HUES48 (cell line): ENCODE measurements at regions not wholly inside any gene's neighbourhood (a gene's known extent, or its start where the extent isn't known, plus 50 kb on each side); places are given as distances from the start of the nearest gene placed in this dataset.
"Not testable (repeated sequence)": the region's sequence is repeated elsewhere in the genome, so short reads cannot be mapped to it uniquely, and the experiment has no call there.

Source experiments
- H3K27ac ChIP-seq: one replicate; pipeline ENCODE4 v1.7.0; 2013; ENCODE audit warnings: low read depth, low read length, inconsistent platforms
- H3K27me3 ChIP-seq: 2 replicates; pipeline ENCODE4 v1.6.1; 2013; ENCODE audit warnings: mild to moderate bottlenecking, low read length; ENCODE audit not compliant: control insufficient read depth, insufficient read depth
- H3K36me3 ChIP-seq: 2 replicates; pipeline ENCODE4 v1.6.1; 2013; ENCODE audit warnings: low read length; ENCODE audit not compliant: control insufficient read depth, insufficient read depth
- H3K4me1 ChIP-seq: 2 replicates; pipeline ENCODE4 v1.6.1; 2013; ENCODE audit warnings: mild to moderate bottlenecking, low read length; ENCODE audit not compliant: control insufficient read depth, insufficient read depth
- H3K4me3 ChIP-seq: 2 replicates; pipeline ENCODE4 v1.5.1; 2013; ENCODE audit warnings: mild to moderate bottlenecking, low read depth, low read length
- H3K9ac ChIP-seq: 2 replicates; pipeline ENCODE4 v1.6.1; 2013; ENCODE audit warnings: mild to moderate bottlenecking, low read depth, low read length, moderate library complexity
- H3K9me3 ChIP-seq: 2 replicates; pipeline ENCODE4 v1.6.1; 2013; ENCODE audit warnings: low read length; ENCODE audit not compliant: control insufficient read depth, insufficient read depth

- Histone ChIP-seq H3K27ac (peak overlapping the region; percentile 23), H3K36me3 (no peaks in the 10 kb centered on the region), H3K4me3 (no peak overlapping the region), H3K27me3 (no peaks in the 10 kb centered on the region), H3K9ac (no peak overlapping the region), H3K4me1 (no peaks in the 10 kb centered on the region), H3K9me3 (no peaks in the 10 kb centered on the region)
Measured at GRCh38 chr2:105510761-105511528, 112.1 kb upstream of the FHL2 start.

GRCh38 chr2:105509269-105510086 lies 110.6 kb upstream of the FHL2 start:
- Histone ChIP-seq H3K9me3 (no peaks in the 10 kb centered on the region), H3K4me3 (no peak overlapping the region), H3K9ac (no peak overlapping the region), H3K27me3 (no peaks in the 10 kb centered on the region), H3K4me1 (no peaks in the 10 kb centered on the region), H3K27ac (no peak overlapping the region), H3K36me3 (no peaks in the 10 kb centered on the region)

GRCh38 chr2:105506860-105507259 lies 108.0 kb upstream of the FHL2 start:
- not testable (repeated sequence) for H3K9ac ChIP-seq, H3K9me3 ChIP-seq, H3K4me1 ChIP-seq, H3K27ac ChIP-seq, H3K27me3 ChIP-seq, H3K4me3 ChIP-seq, H3K36me3 ChIP-seq

- peaks cover 10% of the 10 kb centered on the region for H3K4me1 ChIP-seq
- H3K27me3 ChIP-seq: no peaks in the 10 kb centered on the region
- H3K9ac ChIP-seq: no peak overlapping the region
- H3K4me3 ChIP-seq: no peak overlapping the region
- H3K36me3 ChIP-seq: no peaks in the 10 kb centered on the region
- no peak overlapping the region for H3K27ac ChIP-seq
- no peaks in the 10 kb centered on the region for H3K9me3 ChIP-seq
Measured at GRCh38 chr2:105504459-105504858, 105.6 kb upstream of the FHL2 start.

- Histone ChIP-seq H3K27me3 (no peaks in the 10 kb centered on the region), H3K4me1 (peaks cover 10% of the 10 kb centered on the region), H3K9me3 (no peaks in the 10 kb centered on the region), H3K27ac (no peak overlapping the region), H3K4me3 (no peak overlapping the region), H3K36me3 (no peaks in the 10 kb centered on the region), H3K9ac (no peak overlapping the region)
Measured at GRCh38 chr2:105502625-105503334, 103.9 kb upstream of the FHL2 start.

GRCh38 chr2:105498281-105498846 lies 99.5 kb upstream of the FHL2 start:
- H3K4me1 ChIP-seq: peaks cover 7% of the 10 kb centered on the region
- H3K36me3 ChIP-seq: no peaks in the 10 kb centered on the region
- H3K4me3 ChIP-seq: no peak overlapping the region
- H3K9me3 ChIP-seq: no peaks in the 10 kb centered on the region
- H3K9ac ChIP-seq: no peak overlapping the region
- no peak overlapping the region for H3K27ac ChIP-seq
- no peaks in the 10 kb centered on the region for H3K27me3 ChIP-seq

- Histone ChIP-seq H3K27me3 (no peaks in the 10 kb centered on the region), H3K9ac (no peak overlapping the region), H3K4me3 (no peak overlapping the region), H3K4me1 (no peaks in the 10 kb centered on the region), H3K27ac (no peak overlapping the region), H3K36me3 (no peaks in the 10 kb centered on the region), H3K9me3 (peaks cover 8% of the 10 kb centered on the region; the same call in 1 of the 2 replicates)
Measured at GRCh38 chr2:105497094-105497493, 98.2 kb upstream of the FHL2 start.

GRCh38 chr2:105496271-105496670 lies 97.4 kb upstream of the FHL2 start:
- no peaks in the 10 kb centered on the region for H3K4me1 ChIP-seq
- no peak overlapping the region for H3K9ac ChIP-seq
- H3K9me3 ChIP-seq: peaks cover 8% of the 10 kb centered on the region; the same call in 1 of the 2 replicates

GRCh38 chr2:105494683-105495425 lies 96.0 kb upstream of the FHL2 start:
- H3K27ac ChIP-seq: no peak overlapping the region
- H3K9ac ChIP-seq: no peak overlapping the region
- no peaks in the 10 kb centered on the region for H3K27me3 ChIP-seq

More at GRCh38 chr2:105496271-105496670, 97.4 kb upstream of the FHL2 start:
- Histone ChIP-seq H3K27me3 (no peaks in the 10 kb centered on the region), H3K4me3 (no peak overlapping the region), H3K36me3 (no peaks in the 10 kb centered on the region), H3K27ac (no peak overlapping the region)

GRCh38 chr2:105490956-105491355 lies 92.1 kb upstream of the FHL2 start:
- no peaks in the 10 kb centered on the region for H3K27me3 ChIP-seq
- no peak overlapping the region for H3K9ac ChIP-seq
- no peaks in the 10 kb centered on the region for H3K36me3 ChIP-seq
- no peak overlapping the region for H3K4me3 ChIP-seq
- H3K4me1 ChIP-seq: no peaks in the 10 kb centered on the region
- no peak overlapping the region for H3K27ac ChIP-seq
- H3K9me3 ChIP-seq: peaks cover 8% of the 10 kb centered on the region; the same call in 1 of the 2 replicates

More at GRCh38 chr2:105494683-105495425, 96.0 kb upstream of the FHL2 start:
- Histone ChIP-seq H3K9me3 (peaks cover 8% of the 10 kb centered on the region; the same call in 1 of the 2 replicates), H3K4me3 (no peak overlapping the region), H3K4me1 (no peaks in the 10 kb centered on the region), H3K36me3 (no peaks in the 10 kb centered on the region)
